GM19372 (cell line): ENCODE measurements at regions not wholly inside any gene's neighbourhood (a gene's known extent, or its start where the extent isn't known, plus 50 kb on each side); places are given as distances from the start of the nearest gene placed in this dataset.
"Not testable (repeated sequence)": the region's sequence is repeated elsewhere in the genome, so short reads cannot be mapped to it uniquely, and the experiment has no call there.

Experiments
- ATAC-seq: cut with Tn5 transposase; IDR thresholded peaks from one replicate; pipeline ENCODE4 v1.9.1; 2021; ENCODE audit warnings: mild to moderate bottlenecking, low read depth, moderate library complexity; ENCODE audit not compliant: unreplicated experiment

DNA sequence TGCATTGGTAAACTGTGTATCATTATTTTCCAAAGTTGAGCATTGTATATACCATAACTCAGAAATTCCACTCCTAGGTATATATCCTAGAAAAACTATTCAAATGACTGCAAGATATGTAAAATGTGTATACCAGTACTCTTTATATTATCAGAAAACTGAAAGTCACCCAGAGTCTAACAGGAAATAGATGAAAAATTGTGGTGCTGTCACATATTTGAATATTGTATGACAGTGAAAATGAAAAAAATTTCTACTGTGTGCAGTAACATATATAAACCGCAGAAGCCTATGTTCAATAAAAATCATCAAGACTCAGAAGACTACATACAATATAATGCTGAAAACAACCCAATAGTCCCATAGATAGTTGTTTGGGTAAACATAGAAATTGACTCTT is 74.4 kb upstream of the LYPLAL1 start:
- ATAC-seq, result no peak

- no peak for ATAC-seq
These were observed 73.6 kb upstream of the LYPLAL1 start for GRCh38 chr1:219100059-219100458.

GRCh38 chr1:219102466-219102865 is 71.2 kb upstream of the LYPLAL1 start:
- ATAC-seq, result not testable (repeated sequence)

GRCh38 chr1:219105893-219106292 is 67.8 kb upstream of the LYPLAL1 start:
- ATAC-seq, result no peak

DNA sequence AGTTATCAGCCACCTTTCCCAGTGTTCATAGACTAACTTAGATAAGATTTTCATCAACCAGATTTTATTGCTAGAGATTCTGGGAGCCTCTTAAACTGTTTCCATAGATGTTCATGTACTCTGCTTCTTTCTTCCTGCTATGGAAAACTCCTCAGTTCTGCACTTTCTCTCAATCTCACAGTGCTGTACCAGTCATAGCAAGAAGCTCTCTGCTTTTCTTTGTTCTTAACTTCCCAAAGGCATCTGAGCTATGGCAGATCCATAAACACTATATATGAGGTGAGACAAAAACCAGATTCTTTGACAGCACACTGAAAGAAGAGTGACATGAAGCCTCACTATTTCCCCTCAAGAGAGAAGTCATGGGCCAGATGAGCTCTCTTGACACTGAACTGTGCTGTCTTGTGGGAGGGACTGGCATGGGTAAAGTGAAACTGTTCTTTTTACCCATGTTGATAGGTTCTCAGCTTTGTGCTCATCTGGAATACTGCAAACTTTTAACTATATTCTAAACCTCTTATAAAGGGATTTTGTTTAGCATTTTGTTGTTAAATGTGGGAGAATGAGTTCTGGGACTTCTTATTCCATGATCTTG is 64.2 kb upstream of the LYPLAL1 start:
- no peak for ATAC-seq

DNA sequence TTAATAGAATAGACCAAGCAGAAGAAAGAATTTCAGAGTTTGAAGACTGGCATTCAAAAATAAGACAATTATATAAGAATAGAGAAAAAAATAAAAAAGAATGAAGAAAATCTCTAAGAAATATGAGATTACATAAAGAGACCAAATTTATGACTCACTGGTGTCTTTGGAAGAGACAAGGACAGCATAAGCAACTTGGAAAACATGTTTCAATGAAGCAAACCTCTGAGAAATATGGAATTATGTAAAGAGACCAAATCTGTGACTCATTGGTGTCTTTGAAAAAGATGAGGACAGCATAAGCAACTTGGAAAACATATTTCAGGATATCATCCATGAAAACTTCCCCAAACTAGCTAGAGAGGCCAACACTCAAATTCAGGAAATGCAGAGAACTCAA is 60.4 kb upstream of the LYPLAL1 start:
- no peak for ATAC-seq

DNA sequence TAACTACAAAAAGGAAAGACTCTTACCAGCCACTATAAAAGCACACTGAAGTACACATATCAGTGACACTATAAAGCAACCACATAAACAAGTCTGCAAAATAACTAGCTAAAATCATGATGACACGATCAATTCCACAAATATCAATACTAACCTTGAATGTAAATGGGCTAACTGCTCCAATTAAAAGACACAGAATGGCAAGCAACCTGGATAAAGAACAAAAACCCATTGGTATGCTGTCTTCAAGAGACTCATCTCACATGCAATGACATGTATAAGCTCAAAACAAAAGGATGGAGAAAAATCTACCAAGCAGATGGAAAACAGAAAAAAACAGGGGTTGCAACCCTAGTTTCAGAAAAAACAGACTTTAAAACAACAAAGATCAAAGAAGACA is 59.7 kb upstream of the LYPLAL1 start:
- no peak for ATAC-seq

DNA sequence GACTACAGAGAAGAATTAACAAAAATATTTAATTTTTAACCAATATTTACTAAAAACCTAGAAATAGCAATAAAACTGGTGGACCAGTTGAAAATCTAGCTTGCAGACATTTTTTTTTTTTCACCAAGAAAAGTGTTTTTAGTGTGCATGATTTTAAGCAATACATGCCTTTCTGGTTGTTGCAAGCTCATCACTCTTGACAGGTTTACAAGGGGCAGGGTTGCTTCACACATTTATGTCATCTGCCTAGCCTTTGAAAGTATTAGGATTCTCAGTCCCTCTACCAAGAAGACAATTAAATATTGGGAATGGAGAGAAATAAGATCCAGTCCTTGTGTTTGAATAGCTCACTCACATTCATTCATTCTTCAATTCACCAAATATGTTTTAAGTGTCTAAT is 53.8 kb upstream of the LYPLAL1 start:
- ATAC-seq, result no peak

- no peak for ATAC-seq
These were observed 52.8 kb upstream of the LYPLAL1 start for GRCh38 chr1:219120624-219121544.

GRCh38 chr1:219121679-219122078 is 52.0 kb upstream of the LYPLAL1 start:
- ATAC-seq, result no peak

- no peak for ATAC-seq
These were observed 50.6 kb upstream of the LYPLAL1 start for GRCh38 chr1:219123036-219123435.
